IMR-90 (cell line): ENCODE measurements at regions not wholly inside any gene's neighbourhood (a gene's known extent, or its start where the extent isn't known, plus 50 kb on each side); places are given as distances from the start of the nearest gene placed in this dataset.

Experiments used
- ATAC-seq: fragments of 200-7000 bp; cut with Tn5 transposase; 2 replicates; pipeline ENCODE4 v1.9.1; 2020; ENCODE audit warnings: low read depth, mild to moderate bottlenecking, moderate library complexity
- BruUV-seq: library from RNA; stranded (reverse); fragments of 400-500 nt; replicated peaks from 2 replicates; lab custom pipeline; 2021; lab: Mats Ljungman, UMichigan
- CTCF ChIA-PET: fragments of 300-600 bp; formaldehyde crosslinking; extraction: SDS; loops from one replicate; lab custom pipeline; 2021; ENCODE audit warnings: antibody characterized with exemption; lab: Yijun Ruan, JAX
- POLR2A ChIA-PET: fragments of 300-600 bp; sonication (Branson Sonifier 250); formaldehyde crosslinking; loops from one replicate; lab custom pipeline; 2022; ENCODE audit warnings: antibody characterized with exemption; ENCODE audit not compliant: unreplicated experiment; lab: Charles Lee
- DNase-seq: peaks from one replicate; pipeline ENCODE4 v3.0.0; 2013
- H2AFZ ChIP-seq: replicated peaks from 2 replicates; pipeline ENCODE3; 2013; ENCODE audit warnings: low read length, mild to moderate bottlenecking; ENCODE audit not compliant: poor library complexity
- H2AK5ac ChIP-seq: 2 replicates; pipeline ENCODE4 v1.6.1; 2013; ENCODE audit warnings: low read depth, low read length, inconsistent platforms
- H2AK9ac ChIP-seq: replicated peaks from 2 replicates; pipeline ENCODE3; 2013; ENCODE audit warnings: mild to moderate bottlenecking, low read depth, low read length, moderate library complexity; ENCODE audit not compliant: poor library complexity
- H2BK120ac ChIP-seq: 2 replicates; pipeline ENCODE4 v1.6.1; 2013; ENCODE audit warnings: low read depth, low read length, inconsistent platforms
- H2BK15ac ChIP-seq: 3 replicates; pipeline ENCODE4 v1.6.1; 2013; ENCODE audit warnings: low read depth, low read length, inconsistent platforms
- H2BK20ac ChIP-seq: 2 replicates; pipeline ENCODE4 v1.6.1; 2013; ENCODE audit warnings: low read depth, mild to moderate bottlenecking, inconsistent platforms, low read length, moderate library complexity
- H2BK5ac ChIP-seq: 2 replicates; pipeline ENCODE4 v1.6.1; 2013; ENCODE audit warnings: mild to moderate bottlenecking, low read depth, low read length, inconsistent platforms; ENCODE audit not compliant: poor library complexity, severe bottlenecking
- H3K14ac ChIP-seq: replicated peaks from 2 replicates; pipeline ENCODE4 v1.6.1; 2013; ENCODE audit warnings: low read depth, low read length, inconsistent platforms
- H3K18ac ChIP-seq: 2 replicates; pipeline ENCODE4 v1.6.1; 2013; ENCODE audit warnings: low read depth, low read length, control low read depth
- H3K23ac ChIP-seq: 2 replicates; pipeline ENCODE4 v1.6.1; 2013; ENCODE audit warnings: low read depth, low read length, inconsistent platforms
- H3K27ac ChIP-seq: 2 replicates; pipeline ENCODE4 v1.5.1; 2013; ENCODE audit warnings: mild to moderate bottlenecking, control low read depth, low read length; ENCODE audit not compliant: insufficient read depth
- H3K27me3 ChIP-seq: 2 replicates; pipeline ENCODE4 v1.6.1; 2013; ENCODE audit warnings: low read length; ENCODE audit not compliant: control insufficient read depth, insufficient read depth
- H3K36me3 ChIP-seq: 2 replicates; pipeline ENCODE4 v1.6.1; 2013; ENCODE audit warnings: low read length, mixed read lengths; ENCODE audit not compliant: control insufficient read depth, insufficient read depth
- H3K4ac ChIP-seq: 2 replicates; pipeline ENCODE4 v1.6.1; 2013; ENCODE audit warnings: low read depth, low read length, inconsistent platforms
- H3K4me1 ChIP-seq: 2 replicates; pipeline ENCODE4 v1.6.1; 2013; ENCODE audit warnings: low read length, mixed read lengths; ENCODE audit not compliant: control insufficient read depth, insufficient read depth
- H3K4me2 ChIP-seq: 2 replicates; pipeline ENCODE4 v1.6.1; 2013; ENCODE audit warnings: low read depth, mild to moderate bottlenecking, control low read depth, low read length, moderate library complexity
- H3K4me3 ChIP-seq: 2 replicates; pipeline ENCODE4 v1.5.1; 2013; ENCODE audit warnings: low read depth, mild to moderate bottlenecking, control low read depth, low read length, moderate library complexity; ENCODE audit not compliant: insufficient read depth
- H3K56ac ChIP-seq: 2 replicates; pipeline ENCODE4 v1.6.1; 2013; ENCODE audit warnings: low read length, inconsistent platforms; ENCODE audit not compliant: insufficient read depth; ENCODE audit errors: extremely low read depth
- H3K79me1 ChIP-seq, 2 experiments: 2 replicates each; pipeline ENCODE4 v1.6.1; 2013; ENCODE audit warnings: low read length in 2 of 2, inconsistent platforms in 1 of 2, low read depth in 1 of 2
- H3K9ac ChIP-seq: 2 replicates; pipeline ENCODE4 v1.6.1; 2013; ENCODE audit warnings: low read depth, low read length, control low read depth
- H3K9me1 ChIP-seq: 2 replicates; pipeline ENCODE4 v1.6.1; 2013; ENCODE audit warnings: low read length, inconsistent platforms; ENCODE audit not compliant: insufficient read depth
- H3K9me3 ChIP-seq: 2 replicates; pipeline ENCODE4 v1.6.1; 2013; ENCODE audit warnings: low read length; ENCODE audit not compliant: control insufficient read depth, insufficient read depth
- H4K20me1 ChIP-seq: 2 replicates; pipeline ENCODE4 v1.6.1; 2013; ENCODE audit warnings: low read length, inconsistent platforms; ENCODE audit not compliant: insufficient read depth
- H4K5ac ChIP-seq: 2 replicates; pipeline ENCODE4 v1.6.1; 2013; ENCODE audit warnings: mild to moderate bottlenecking, low read depth, low read length, control low read depth
- H4K8ac ChIP-seq, 2 experiments: 2 replicates each; pipeline ENCODE4 v1.6.1; 2013; ENCODE audit warnings: low read depth in 2 of 2, low read length in 2 of 2, control low read depth in 1 of 2, inconsistent platforms in 1 of 2
- H4K91ac ChIP-seq: 2 replicates; pipeline ENCODE4 v1.6.1; 2013; ENCODE audit warnings: low read depth, low read length, inconsistent platforms; ENCODE audit not compliant: insufficient read depth
- BHLHE40 ChIP-seq: fragments of 150-350 bp; IDR thresholded peaks from 2 replicates; pipeline ENCODE4 v1.6.1; 2016; ENCODE audit warnings: mild to moderate bottlenecking, low read depth, low read length
- CHD1 ChIP-seq: IDR thresholded peaks from 2 replicates; pipeline ENCODE4 v1.6.1; 2012; ENCODE audit warnings: low read depth, low read length, improper control_type of control experiment
- FOS ChIP-seq: fragments of 150-350 bp; IDR thresholded peaks from 2 replicates; pipeline ENCODE4 v1.6.1; 2016; ENCODE audit warnings: low read depth, low read length
- MAFK ChIP-seq: IDR thresholded peaks from 2 replicates; pipeline ENCODE4 v1.6.1; 2012; ENCODE audit warnings: low read depth, low read length, improper control_type of control experiment
- MAZ ChIP-seq: IDR thresholded peaks from 2 replicates; pipeline ENCODE4 v1.6.1; 2012; ENCODE audit warnings: low read depth, mild to moderate bottlenecking, low read length, improper control_type of control experiment, moderate library complexity, borderline replicate concordance
- MXI1 ChIP-seq: IDR thresholded peaks from 2 replicates; pipeline ENCODE4 v1.6.1; 2012; ENCODE audit warnings: low read depth, mild to moderate bottlenecking, low read length, moderate library complexity, borderline replicate concordance
- NFE2L2 ChIP-seq: fragments of 150-350 bp; IDR thresholded peaks from 2 replicates; pipeline ENCODE4 v1.6.1; 2016; ENCODE audit warnings: low read depth, mild to moderate bottlenecking, low read length
- RAD21 ChIP-seq: IDR thresholded peaks from 2 replicates; pipeline ENCODE4 v1.6.1; 2012; ENCODE audit warnings: low read length, improper control_type of control experiment
- RCOR1 ChIP-seq: IDR thresholded peaks from 2 replicates; pipeline ENCODE4 v1.6.1; 2012; ENCODE audit warnings: mild to moderate bottlenecking, low read length, improper control_type of control experiment; ENCODE audit not compliant: insufficient replicate concordance
- SMC3 ChIP-seq: fragments of 150-350 bp; IDR thresholded peaks from 2 replicates; pipeline ENCODE4 v1.6.1; 2016; ENCODE audit warnings: low read depth, mild to moderate bottlenecking, antibody characterized with exemption, low read length, moderate library complexity
- WGBS, 2 experiments: methylation state at CpG; one replicate each; pipeline versions ENCODE4 v1.1.5 to v1.1.7; 2013; ENCODE audit warnings: missing lambda C conversion rate in 2 of 2; ENCODE audit not compliant: insufficient read length in 1 of 2; ENCODE audit errors: extremely low coverage in 2 of 2; 5-methylcytosine and 5-hydroxymethylcytosine counted together
- dilution Hi-C: fragments of 300-500 bp; cut with HindIII; formaldehyde crosslinking; loops from one replicate; pipeline ENCODE4 v1.14.3; 2018; ENCODE audit warnings: low sequenced_read_pairs; ENCODE audit not compliant: unreplicated experiment
- in situ Hi-C: fragments of 300-500 bp; cut with MboI; formaldehyde crosslinking; loops from 3 replicates; pipeline ENCODE4 v1.14.3; 2019; ENCODE audit warnings: low sequenced_read_pairs, inconsistent platforms, mixed read lengths
- intact Hi-C: fragments of 100-400 bp; cut with micrococcal nuclease; formaldehyde crosslinking; loops from 2 replicates; pipeline ENCODE4 v1.10.0; 2022
- TF ChIP-seq, protein P1 (sequence below): conservative IDR thresholded peaks from 2 replicates; pipeline ENCODE4 v1.5.1; 2012; ENCODE audit warnings: mild to moderate bottlenecking, low read depth, low read length, improper control_type of control experiment
- TF ChIP-seq, protein P2 (sequence below): fragments of 150-350 bp; IDR thresholded peaks from 2 replicates; pipeline ENCODE4 v1.6.1; 2017; ENCODE audit warnings: mild to moderate bottlenecking, antibody characterized with exemption, low read length, low read depth

DNA sequence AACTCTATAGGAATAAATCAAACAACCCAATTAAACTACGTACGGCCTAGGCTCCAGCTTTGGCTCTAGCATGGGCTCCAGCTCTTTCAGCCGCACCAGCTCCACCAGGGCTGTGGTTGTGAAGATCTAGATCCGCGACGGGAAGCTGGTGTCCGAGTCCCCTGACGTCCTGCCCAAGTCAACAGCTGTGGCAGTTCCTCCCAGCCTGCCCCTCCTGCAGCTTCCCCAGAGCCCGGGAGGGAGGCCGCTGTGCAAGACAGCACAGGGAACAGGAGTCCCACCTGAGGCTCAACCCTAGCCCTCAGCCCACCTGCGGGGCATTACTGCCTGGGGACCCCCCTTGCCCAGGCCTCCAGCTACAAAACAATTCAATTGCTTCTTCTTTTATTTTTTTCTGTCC lies 2680.3 kb downstream of the PCDH7 start:
- no peaks in the 10 kb centered on the region for H3K36me3 ChIP-seq
- ChIA-PET POLR2A (no interaction called here), CTCF (no interaction called here)
- no peak overlapping the region for H4K91ac ChIP-seq
- H2BK5ac ChIP-seq: no peak overlapping the region
- no peak overlapping the region for H3K4me3 ChIP-seq
- no peak overlapping the region for H2AK9ac ChIP-seq
- no peaks in the 10 kb centered on the region for H3K27me3 ChIP-seq
- no peak overlapping the region for H2BK15ac ChIP-seq
- no peak overlapping the region for H4K8ac ChIP-seq
- 86% methylated on average over 6 of the region's 11 CpGs; no CpG with 5 or more reads in 1 of the 2 experiments for WGBS, 2 experiments
- H2AK5ac ChIP-seq: no peak overlapping the region
- H3K9ac ChIP-seq: no peak overlapping the region
- no peak overlapping the region for H3K56ac ChIP-seq
- no peak overlapping the region for H3K4me2 ChIP-seq
- H3K27ac ChIP-seq: no peak overlapping the region
- H2BK120ac ChIP-seq: no peak overlapping the region
- no peak for DNase-seq
- H3K18ac ChIP-seq: no peak overlapping the region
- H4K5ac ChIP-seq: no peak overlapping the region
- no peaks in the 10 kb centered on the region for H4K20me1 ChIP-seq
- H3K4me1 ChIP-seq: no peaks in the 10 kb centered on the region
- no peak overlapping the region for H3K14ac ChIP-seq
- no peak overlapping the region for H3K23ac ChIP-seq
- in situ Hi-C loops (no loop called here), intact Hi-C loops (no loop called here), dilution Hi-C loops (no loop called here)
- no peak overlapping the region for H3K4ac ChIP-seq
- no TSS peak for BruUV-seq
- no peak overlapping the region for H2AFZ ChIP-seq
- no peaks in the 10 kb centered on the region for H3K79me1 ChIP-seq
- TF ChIP-seq MAZ: no peak
- no peak for TF ChIP-seq FOS
- TF ChIP-seq, protein P1, sequence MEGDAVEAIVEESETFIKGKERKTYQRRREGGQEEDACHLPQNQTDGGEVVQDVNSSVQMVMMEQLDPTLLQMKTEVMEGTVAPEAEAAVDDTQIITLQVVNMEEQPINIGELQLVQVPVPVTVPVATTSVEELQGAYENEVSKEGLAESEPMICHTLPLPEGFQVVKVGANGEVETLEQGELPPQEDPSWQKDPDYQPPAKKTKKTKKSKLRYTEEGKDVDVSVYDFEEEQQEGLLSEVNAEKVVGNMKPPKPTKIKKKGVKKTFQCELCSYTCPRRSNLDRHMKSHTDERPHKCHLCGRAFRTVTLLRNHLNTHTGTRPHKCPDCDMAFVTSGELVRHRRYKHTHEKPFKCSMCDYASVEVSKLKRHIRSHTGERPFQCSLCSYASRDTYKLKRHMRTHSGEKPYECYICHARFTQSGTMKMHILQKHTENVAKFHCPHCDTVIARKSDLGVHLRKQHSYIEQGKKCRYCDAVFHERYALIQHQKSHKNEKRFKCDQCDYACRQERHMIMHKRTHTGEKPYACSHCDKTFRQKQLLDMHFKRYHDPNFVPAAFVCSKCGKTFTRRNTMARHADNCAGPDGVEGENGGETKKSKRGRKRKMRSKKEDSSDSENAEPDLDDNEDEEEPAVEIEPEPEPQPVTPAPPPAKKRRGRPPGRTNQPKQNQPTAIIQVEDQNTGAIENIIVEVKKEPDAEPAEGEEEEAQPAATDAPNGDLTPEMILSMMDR: no peak
- TF ChIP-seq MAFK: no peak
- TF ChIP-seq, protein P2, sequence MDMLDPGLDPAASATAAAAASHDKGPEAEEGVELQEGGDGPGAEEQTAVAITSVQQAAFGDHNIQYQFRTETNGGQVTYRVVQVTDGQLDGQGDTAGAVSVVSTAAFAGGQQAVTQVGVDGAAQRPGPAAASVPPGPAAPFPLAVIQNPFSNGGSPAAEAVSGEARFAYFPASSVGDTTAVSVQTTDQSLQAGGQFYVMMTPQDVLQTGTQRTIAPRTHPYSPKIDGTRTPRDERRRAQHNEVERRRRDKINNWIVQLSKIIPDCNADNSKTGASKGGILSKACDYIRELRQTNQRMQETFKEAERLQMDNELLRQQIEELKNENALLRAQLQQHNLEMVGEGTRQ: no peak
- TF ChIP-seq RCOR1: no peak
- TF ChIP-seq MXI1: no peak
- no peak for TF ChIP-seq BHLHE40
- no peak for TF ChIP-seq SMC3
- no peak for TF ChIP-seq NFE2L2
- no peak for TF ChIP-seq CHD1
- no peak for TF ChIP-seq RAD21
- ATAC-seq: no peak
- no peak overlapping the region for H2BK20ac ChIP-seq
- H3K9me3 ChIP-seq: 0 out of 2 replicates have a peak, but pooled peaks cover 3% of the 10 kb centered on the region
- no peaks in the 10 kb centered on the region for H3K9me1 ChIP-seq
